Fibroblast of the aortic adventitia (primary cell): ENCODE measurements at regions not wholly inside any gene's neighbourhood (a gene's known extent, or its start where the extent isn't known, plus 50 kb on each side); places are given as distances from the start of the nearest gene placed in this dataset. TPM values are rescaled to one million over a fixed set of nuclear protein-coding genes. Genes with fewer than 3 reads are reported as not detected.

Experiments
- small RNA-seq: library from RNA; depleted of rRNA; stranded (forward); fragments of <200 nt; gene quantifications from one replicate; pipeline ENCODE3, GENCODE V24; 2012

Small RNA genes lying in the stretch of these regions (small RNA-seq; reads per million reads assigned to genes)
- gene RF00019 (not detected), gene RNA5SP180 (not detected)
